SH-SY5Y (cell line): ENCODE measurements at regions not wholly inside any gene's neighbourhood (a gene's known extent, or its start where the extent isn't known, plus 50 kb on each side); places are given as distances from the start of the nearest gene placed in this dataset.

Source experiments
- GATA2 ChIP-seq: IDR thresholded peaks from 2 replicates; pipeline ENCODE4 v1.6.1; 2011; ENCODE audit warnings: mild to moderate bottlenecking, low read depth, low read length
- GATA3 ChIP-seq: IDR thresholded peaks from 2 replicates; pipeline ENCODE4 v1.6.1; 2011; ENCODE audit warnings: low read depth, mild to moderate bottlenecking, low read length, moderate library complexity

GRCh38 chr12:83321971-83322370, 635.3 kb downstream of the TMTC2 start:
- TF ChIP-seq GATA2 (no peak), GATA3 (no peak)
